HG03045 (cell line): ENCODE measurements at regions not wholly inside any gene's neighbourhood (a gene's known extent, or its start where the extent isn't known, plus 50 kb on each side); places are given as distances from the start of the nearest gene placed in this dataset.

Source experiments
- ATAC-seq: cut with Tn5 transposase; IDR thresholded peaks from one replicate; pipeline ENCODE4 v1.9.1; 2021; ENCODE audit warnings: mild to moderate bottlenecking, moderate library complexity; ENCODE audit not compliant: unreplicated experiment

DNA sequence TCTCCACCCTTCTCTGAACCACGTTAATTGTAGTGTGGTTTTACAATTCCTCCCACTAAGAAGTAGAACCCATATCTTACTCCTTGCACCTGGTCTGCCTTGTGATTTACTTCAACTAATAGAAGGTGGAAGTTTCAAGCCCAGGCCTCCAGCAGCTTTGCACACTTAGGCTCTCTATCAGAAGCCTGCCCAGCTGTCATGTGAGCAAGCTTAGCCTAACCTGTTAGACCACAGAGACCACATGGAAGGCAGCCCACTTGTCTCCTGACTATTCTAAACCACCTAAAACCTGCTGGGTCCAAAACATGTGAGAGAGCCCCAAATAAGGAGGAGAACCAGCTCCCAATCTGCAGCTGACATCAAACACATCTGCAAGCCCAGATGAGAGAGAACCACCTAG is 127.6 kb upstream of the BTBD3 start:
- ATAC-seq: no peak

DNA sequence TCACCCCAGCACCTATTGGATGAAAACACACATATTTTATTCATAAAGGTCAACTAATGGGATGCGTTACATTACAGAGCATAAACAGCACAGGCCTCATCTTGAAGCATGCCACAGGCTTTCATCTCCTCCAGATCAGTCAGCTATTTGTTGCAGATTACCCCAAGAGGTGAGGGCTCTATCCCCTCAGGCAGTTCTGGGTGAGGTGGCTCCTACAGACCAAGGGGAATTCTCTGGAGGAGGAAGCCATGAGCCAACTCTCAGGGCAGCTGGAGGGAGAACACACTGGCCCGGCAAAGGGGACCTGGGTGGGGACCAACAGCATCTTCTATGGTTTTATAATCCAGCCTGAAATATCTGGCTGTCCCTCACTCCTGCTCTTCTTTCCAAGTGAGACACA is 126.4 kb upstream of the BTBD3 start:
- no peak for ATAC-seq

DNA sequence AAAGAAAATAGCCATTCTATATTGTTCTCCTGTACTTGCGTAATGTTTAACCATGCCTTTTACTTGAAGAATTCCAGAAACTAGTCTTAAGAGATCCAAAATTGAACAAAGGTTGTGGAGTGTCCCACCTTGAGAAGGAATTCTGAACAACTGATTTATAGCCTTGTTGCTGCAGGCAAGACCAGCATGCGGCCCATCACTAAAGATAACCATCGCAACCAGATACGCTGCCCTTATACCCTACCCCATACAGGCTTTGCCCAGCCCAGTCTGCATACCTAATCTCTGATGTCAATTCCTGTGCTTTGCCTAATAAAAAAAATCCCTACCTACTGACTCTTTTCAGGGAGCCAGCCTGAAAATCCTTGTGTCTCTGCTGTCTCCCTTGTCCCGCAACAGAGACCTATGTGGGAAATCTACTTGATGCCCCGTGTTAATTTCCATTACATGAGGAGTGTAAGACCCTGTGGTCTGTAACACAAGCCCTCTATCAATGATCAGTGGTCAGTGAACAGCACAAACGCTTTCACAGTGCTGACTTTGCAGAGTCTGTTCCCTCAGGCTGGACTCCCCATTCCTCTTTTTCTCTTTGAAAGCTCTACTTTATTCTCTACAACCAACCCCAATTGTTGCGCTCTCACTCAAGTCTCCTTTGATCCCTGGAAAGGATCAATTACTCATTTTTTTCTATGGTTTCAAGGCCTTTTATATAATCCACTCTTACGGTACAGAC is 125.7 kb upstream of the BTBD3 start:
- ATAC-seq: no peak

DNA sequence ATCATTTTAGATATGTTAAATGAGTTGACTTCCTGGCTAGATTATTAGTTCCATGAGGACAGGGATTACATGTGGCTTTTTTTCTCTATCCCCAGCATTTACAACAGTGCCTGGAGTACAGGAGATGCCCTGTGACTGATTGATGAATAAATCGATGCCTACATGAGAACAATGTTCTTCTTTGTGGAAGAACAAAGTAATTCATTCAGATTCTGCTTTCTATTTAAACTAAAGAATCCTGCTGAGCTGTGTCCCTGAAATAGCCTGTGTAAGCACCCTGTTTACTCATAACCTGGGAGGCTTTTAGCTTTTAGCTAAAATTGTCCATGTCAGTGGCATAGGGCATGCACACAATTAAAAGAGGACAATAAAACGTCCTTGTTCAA is 125.1 kb upstream of the BTBD3 start:
- ATAC-seq: no peak

DNA sequence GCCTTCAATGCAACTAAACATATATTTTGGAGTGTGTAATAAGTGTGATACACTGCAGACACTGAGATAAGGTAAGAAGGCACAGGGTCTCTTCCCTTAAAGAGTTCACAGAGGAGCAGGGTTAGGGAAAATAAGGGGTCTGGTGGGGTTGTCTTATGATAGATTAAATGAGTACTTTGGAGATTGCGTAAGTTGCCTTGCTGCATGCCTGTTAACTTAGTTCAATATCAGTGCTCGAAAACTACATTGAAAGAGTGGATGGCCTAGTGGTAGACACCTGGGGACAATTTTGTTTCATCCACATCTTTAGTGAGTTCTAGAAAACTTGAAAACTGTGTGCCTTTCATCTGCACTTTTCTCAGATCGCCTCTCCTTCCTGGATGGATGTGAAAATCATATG is 123.2 kb upstream of the BTBD3 start:
- no peak for ATAC-seq

DNA sequence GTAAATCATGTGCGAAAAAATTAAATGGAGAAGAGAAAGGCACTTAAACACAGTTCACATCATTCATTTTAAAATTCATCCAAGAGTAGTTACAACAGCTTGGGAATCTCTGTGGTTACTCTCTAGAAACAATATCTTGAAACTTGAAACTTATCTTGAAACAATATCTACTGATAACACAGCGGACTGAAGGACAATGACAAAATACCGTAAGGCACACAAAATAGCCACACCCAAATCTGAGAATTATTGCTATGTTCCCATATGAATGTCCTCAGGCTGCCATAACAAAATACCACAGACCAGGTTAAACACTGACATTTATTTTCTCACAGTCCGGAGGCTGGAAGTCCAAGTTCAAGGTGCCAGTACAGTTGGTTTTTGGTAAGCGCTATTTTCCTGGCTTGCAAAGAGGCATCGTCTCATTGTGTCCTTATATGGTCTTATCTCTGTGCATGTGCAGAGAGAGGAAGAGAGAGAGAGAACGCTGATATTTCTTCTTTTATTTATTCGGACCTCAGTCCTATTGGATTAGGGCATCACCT is 122.5 kb upstream of the BTBD3 start:
- no peak for ATAC-seq

DNA sequence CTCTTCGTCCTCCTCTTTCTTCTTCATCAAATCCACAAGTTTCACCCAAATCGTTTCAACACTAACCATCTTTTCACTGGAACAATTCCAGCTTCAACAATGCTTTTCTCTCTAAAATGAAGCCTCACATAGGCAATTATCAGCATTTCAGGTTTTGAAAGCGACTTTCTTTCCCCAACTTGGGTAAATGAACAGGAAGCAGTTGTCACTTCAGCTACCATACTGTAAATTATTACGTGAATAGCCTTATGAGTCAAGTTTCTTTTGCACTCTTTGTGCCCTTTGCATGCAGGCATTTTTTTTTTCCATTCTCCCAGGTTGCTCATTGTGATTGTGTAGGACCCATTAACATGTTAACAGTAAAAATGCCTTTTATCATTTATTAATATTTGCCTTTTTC is 121.7 kb upstream of the BTBD3 start:
- ATAC-seq: no peak

DNA sequence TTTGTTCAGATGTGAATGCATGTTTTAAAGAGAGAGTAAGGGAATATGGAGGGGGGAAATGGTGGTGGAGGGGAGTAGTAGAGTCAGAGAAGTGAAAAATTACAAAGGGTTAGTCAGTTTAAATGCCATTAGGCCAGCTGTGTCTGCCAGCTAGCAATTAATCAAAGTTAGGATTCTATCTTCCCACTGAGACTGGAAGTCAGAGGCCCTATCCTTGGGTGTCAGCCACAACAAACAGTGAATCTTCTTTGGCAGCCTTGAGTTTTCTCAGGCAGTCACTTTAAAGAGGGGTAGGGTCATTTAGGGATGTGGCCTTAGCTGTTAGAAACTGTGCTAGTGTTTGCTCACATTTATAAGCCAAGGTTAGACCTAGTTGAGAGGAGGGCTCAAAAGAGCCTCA is 120.5 kb upstream of the BTBD3 start:
- ATAC-seq: no peak

DNA sequence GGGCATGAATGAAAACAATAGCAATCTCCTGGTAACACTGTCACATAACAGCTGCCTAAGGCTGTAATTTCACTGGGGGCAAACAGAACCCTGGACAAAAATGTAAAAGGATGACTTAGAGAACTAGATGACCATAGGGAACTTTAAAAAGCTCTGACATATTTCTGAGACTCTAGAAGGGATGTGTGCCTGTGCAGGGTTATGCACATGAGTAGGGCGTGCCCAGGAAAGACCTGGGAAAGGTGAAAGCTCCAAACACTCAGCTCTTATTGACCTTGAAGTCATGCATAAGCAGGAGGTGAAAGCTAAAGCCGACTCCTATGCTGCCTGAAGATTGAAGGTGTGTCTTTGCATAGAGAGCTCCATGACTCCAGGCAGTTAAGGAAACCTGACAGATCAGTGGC is 118.4 kb upstream of the BTBD3 start:
- ATAC-seq: no peak

DNA sequence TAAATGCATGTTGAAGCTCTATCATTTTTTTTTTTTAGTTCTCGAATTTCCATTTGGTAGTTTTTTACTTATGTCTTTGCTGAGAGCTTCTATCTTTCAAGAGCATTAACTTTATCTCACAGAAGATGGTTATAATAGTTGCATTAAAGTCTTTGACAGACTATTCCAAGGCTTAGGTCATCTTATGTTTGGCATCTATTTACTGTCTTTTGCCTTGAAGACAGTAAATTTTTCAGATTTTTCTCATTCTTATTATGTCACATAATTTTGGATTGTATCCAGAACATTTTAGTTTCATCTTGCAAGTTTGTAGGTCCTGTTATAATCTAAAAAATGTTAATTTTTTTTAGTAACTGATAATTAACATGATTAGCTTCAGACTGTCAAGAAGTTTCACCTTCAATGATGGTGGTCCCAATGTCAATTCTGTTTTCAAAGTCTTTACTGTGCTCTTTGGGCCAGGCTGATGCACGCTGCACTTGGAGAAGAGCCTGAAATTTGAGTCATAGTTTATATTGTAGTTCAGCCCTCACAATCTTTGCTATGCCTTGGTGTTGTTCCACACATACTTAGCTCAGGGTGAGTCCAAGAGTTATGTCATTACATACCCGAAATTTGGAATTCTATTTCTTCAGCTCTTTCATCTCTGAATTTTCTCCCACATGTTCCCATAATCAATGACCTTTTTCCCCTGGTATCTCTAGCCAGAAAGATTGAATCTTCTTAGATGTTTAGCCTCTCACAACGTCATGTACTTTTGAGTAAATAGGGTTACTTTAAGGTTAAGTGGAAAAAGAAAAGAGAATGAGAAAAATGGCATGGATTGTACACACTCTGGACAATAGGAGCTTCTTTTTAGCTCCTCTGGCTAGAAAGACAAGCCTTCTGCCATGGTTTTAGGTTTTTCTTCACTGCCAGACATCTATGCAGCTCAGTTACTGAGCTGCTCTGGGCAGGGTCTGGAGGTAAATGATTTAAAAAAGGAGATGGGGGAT is 110.3 kb upstream of the BTBD3 start:
- ATAC-seq: no peak

DNA sequence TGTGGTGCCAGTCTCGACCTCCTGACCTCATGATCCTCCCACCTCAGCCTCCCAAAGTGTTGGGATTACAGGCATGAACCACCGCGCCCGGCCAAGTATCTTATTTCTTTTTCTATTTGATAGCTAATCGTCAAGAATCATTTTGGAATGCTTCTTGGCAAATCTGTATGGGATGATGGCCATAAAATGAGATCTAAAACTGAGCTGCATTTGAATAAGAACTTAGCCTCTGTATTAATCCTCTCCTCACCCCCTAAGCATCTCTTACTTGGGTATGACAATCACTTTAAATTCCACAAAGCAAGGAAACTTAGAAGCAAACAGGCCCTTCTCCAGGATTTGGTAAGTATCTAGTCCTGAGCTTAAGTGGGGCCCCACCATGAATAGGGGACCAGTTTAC is 108.9 kb upstream of the BTBD3 start:
- no peak for ATAC-seq

DNA sequence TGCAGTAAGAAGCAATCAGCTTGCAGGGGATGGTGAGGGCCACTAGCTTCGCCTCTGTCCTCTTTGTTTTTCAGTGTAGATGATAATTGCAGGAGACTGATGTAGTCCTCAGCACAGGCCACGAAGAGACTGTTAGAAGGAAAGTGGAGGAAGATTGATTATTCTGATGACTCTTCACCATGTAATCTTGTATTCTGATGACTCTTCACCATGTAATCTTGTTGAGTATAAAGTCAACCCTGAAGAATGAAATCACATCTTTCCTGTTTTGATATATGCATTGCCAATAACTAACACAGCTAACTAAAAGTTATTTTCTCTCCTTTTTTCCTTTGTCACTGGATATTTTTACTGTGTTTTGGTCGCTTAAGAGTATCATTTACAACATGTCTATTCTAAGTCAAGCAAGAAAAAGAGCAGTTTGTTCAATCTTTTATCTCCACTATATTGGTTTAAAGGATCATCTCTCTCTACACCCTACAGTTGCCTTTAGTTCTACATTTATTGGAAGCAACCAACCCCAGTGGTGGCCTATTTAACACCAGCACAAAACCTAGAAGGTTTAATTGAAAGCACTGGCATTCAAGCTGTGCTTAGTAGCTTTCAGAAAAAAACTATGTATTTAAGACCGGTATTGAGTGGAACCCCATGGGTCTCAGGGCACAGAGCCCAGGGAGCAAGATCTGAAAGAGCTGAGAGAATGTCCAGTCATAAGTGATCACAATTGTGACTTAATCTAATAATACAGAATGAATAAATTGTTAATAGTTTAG is 107.2 kb upstream of the BTBD3 start:
- no peak for ATAC-seq

DNA sequence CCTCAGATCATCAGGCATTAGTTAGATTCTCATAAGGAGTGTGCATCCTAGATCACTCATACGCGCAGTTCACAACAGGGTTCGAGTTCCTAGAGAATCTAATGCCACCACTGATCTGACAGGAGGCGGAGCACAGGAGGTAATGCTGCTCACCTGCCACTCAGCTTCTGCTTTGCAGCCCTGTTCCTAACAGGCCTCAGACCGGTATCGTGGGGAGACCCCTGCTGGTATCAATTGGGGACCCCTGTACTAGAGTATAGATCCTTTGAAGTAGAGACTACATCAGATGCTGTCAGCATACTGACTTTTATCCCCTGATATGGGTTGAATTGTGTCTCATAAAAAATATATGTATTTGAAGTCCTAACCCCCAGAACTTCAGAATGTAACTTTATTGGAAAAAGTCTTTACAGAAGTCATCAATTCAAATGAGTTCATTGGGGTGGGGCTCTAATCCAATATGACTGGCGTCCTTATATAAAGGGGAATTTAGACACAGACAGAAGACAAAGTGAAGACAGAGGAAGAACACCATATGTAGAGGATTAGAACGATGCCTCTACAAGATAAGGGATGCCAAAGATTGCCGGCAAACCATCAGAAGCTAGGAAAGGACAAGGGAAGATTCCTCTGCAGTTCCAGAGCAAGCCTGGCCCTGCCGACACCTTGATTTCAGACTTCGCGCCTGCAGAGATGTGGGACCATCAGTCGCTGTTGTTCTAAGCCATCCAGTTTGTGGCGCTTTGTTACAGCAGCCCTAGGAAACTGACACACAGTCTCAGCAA is 104.4 kb upstream of the BTBD3 start:
- no peak for ATAC-seq

DNA sequence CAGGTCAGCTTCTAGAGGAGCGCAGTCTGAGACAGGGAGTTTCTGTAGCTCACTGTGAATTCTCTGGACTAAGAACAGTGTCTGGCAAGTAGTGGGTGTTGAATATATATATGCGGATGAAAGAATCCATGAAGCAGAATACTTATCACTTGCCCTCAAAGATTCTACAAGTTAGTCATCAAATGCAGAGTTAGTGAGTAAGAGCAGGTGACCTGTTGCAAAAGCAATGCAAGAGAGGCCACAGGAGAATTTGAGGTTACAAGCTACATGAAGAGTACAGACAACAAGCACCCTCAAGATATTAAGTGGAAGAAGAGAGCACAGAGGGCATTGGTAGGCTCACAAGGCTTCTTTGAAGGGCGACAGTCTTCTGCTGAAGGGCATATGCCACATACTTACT is 103.4 kb upstream of the BTBD3 start:
- no peak for ATAC-seq

DNA sequence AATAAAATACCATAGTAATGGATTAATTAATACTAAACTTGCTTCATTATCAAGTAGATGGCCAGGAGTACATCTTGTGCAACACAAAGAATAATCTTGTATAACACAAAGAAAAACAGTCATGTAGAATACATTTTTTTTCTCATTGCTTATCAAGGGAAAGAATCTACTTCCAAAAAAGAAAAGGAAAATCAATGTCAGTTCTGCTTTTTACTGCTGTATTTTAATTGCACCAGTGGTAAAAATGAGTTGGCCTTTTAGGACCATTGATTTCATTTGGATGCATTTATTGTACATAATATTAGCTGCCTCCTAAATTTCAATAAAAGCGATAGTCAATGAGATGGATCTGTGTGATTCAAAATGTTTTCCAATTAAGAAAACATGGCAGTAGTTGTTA is 96.9 kb upstream of the BTBD3 start:
- ATAC-seq: no peak

DNA sequence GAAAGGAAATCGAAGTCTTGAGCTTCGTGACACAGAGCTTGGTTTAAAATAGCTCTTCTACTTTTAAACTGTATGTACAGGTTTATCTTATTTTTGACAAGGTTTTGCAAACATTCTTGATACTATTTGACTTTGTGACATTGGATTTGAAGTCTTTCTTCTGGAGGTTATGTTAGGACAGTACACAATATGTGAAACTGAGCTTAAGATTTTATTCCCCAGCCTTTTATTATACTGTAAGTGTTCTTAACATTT is 95.2 kb upstream of the BTBD3 start:
- no peak for ATAC-seq

DNA sequence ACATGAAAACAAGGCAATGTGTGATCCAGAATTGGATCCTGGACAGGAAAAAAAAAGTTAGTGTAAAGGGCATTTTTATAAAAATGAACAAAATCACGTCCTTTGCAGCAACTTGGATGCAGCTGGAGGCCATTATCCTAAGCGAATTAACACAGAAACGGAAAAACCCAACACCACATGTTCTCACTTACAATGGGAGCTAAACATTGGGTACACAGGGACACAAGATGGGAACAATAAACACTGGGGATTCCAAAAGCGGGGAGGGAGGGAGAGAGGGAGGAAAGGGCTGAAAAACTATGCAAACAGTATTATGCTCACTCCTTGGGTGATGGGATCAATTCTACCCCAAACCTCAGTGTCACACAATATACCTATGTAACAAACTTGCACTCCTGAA is 91.4 kb upstream of the BTBD3 start:
- no peak for ATAC-seq

DNA sequence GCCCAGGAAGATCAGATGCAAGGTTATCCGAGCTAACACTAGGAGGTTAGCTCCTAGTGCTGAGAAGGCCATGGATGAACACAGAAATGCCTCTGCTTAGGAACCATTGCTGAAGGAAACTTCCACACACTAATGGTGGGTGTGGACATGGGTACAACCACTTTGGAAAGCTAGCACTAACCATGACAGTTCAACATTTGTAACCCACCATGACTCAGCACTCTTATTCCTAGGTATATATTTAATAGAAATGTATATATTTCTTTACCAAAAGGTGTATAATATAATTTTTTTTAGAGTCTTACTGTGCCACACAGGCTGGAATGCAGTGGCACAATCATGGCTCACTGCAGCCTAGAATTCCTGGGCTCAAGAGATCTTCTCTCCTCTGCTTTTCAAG is 85.3 kb upstream of the BTBD3 start:
- no peak for ATAC-seq

DNA sequence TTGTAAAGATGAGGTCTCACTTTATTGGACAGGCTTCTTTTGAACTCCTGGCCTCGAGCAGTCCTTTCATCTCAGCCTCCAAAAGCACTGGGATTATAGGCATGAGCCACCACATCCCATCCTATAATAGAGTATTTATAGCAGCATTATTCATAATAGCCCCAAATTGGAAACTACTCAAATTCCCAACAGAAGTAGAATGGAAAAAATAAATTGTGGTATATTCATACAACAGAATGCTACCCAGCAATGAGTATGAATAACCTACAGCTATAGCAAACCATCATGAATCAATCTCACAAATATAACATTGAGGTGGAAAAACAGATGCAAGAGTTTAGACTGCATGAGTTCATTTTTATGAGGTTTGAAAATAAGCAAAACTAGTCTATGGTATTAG is 84.8 kb upstream of the BTBD3 start:
- ATAC-seq: no peak

DNA sequence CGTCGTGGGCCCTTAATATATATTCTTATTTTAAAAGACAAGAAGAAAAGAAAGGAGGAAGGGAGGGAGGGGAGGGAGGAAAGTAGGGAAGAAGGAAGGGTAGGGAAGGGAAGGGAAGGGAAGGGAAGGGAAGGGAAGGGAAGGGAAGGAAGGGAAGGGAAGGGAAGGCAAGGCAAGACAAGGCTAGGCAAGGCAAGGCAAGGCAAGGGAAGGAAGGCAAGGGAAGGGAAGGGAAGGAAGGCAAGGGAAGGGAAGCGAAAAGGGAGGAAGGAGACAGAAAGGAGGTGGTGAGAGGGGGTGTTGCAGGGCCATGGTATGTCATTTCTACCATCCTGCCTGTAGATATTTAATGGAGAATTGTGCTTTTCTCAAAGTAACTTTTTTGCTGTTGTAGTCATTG is 83.9 kb upstream of the BTBD3 start:
- no peak for ATAC-seq
